Epithelial cell of proximal tubule (primary cell): ENCODE measurements at regions not wholly inside any gene's neighbourhood (a gene's known extent, or its start where the extent isn't known, plus 50 kb on each side); places are given as distances from the start of the nearest gene placed in this dataset.
"Not testable (repeated sequence)": the region's sequence is repeated elsewhere in the genome, so short reads cannot be mapped to it uniquely, and the experiment has no call there.

Experiments
- DNase-seq: peaks from one replicate; pipeline ENCODE4 v3.0.0-alpha.2; 2011; ENCODE audit warnings: low read depth
- H3K4me3 ChIP-seq: 2 replicates; pipeline ENCODE4 v1.5.1; 2011; ENCODE audit warnings: low read depth, mild to moderate bottlenecking, low read length
- CTCF ChIP-seq: conservative IDR thresholded peaks from 2 replicates; pipeline ENCODE4 v1.5.1; 2012; ENCODE audit warnings: low read depth, mild to moderate bottlenecking, low read length

- no peak for DNase-seq
- no peak overlapping the region for H3K4me3 ChIP-seq
- TF ChIP-seq CTCF, result no peak
These were observed 949.6 kb downstream of the TBC1D32 start for GRCh38 chr6:120384671-120385070.

GRCh38 chr6:120383681-120384080, 950.6 kb downstream of the TBC1D32 start:
- no peak for TF ChIP-seq CTCF
- no peak overlapping the region for H3K4me3 ChIP-seq
- no peak for DNase-seq

GRCh38 chr6:120378582-120379220, 955.6 kb downstream of the TBC1D32 start:
- peak; percentile 2 for DNase-seq
- TF ChIP-seq CTCF, result peak; percentile 65

GRCh38 chr6:120373185-120373584, 961.1 kb downstream of the TBC1D32 start:
- H3K4me3 ChIP-seq, result no peak overlapping the region
- TF ChIP-seq CTCF, result no peak
- no peak for DNase-seq

More at GRCh38 chr6:120378582-120379220, 955.6 kb downstream of the TBC1D32 start:
- no peak overlapping the region for H3K4me3 ChIP-seq

GRCh38 chr6:120363429-120363828, 970.9 kb downstream of the TBC1D32 start:
- no peak for TF ChIP-seq CTCF
- DNase-seq, result no peak
- H3K4me3 ChIP-seq, result no peak overlapping the region

GRCh38 chr6:120358535-120358934, 975.7 kb downstream of the TBC1D32 start:
- H3K4me3 ChIP-seq, DNase-seq: not testable (repeated sequence)

- H3K4me3 ChIP-seq, result no peak overlapping the region
- no peak for DNase-seq
- TF ChIP-seq CTCF, result no peak
These were observed 976.8 kb downstream of the TBC1D32 start for GRCh38 chr6:120357447-120357846.
